H1 (cell line): ENCODE measurements at regions not wholly inside any gene's neighbourhood (a gene's known extent, or its start where the extent isn't known, plus 50 kb on each side); places are given as distances from the start of the nearest gene placed in this dataset.

Experiments
- CHD7 ChIP-seq: fragments of 300-600 bp; sonication (generic); IDR thresholded peaks from 2 replicates; pipeline ENCODE4 v1.7.1; 2012; ENCODE audit warnings: low read length, moderate library complexity, mild to moderate bottlenecking, inconsistent platforms; ENCODE audit not compliant: insufficient replicate concordance
- EGR1 ChIP-seq: IDR thresholded peaks from 2 replicates; pipeline ENCODE4 v1.6.1; 2011; ENCODE audit warnings: low read depth, low read length, borderline replicate concordance
- JUND ChIP-seq: IDR thresholded peaks from 2 replicates; pipeline ENCODE4 v1.6.1; 2011; ENCODE audit warnings: mild to moderate bottlenecking, improper control_type of control experiment, low read length
- ZNF274 ChIP-seq: IDR thresholded peaks from 2 replicates; pipeline ENCODE4 v1.7.0; 2012; ENCODE audit warnings: low read length, borderline replicate concordance; ENCODE audit errors: extremely low read depth

GRCh38 chr5:56759521-56760216 lies 55.7 kb upstream of the MAP3K1 start (continued):
- no peak for TF ChIP-seq CHD7
- TF ChIP-seq EGR1 = no peak
- TF ChIP-seq ZNF274 = no peak
- no peak for TF ChIP-seq JUND
